GM12878 (cell line): ENCODE measurements at regions not wholly inside any gene's neighbourhood (a gene's known extent, or its start where the extent isn't known, plus 50 kb on each side); places are given as distances from the start of the nearest gene placed in this dataset.

Experiments used
- ATAC-seq: fragments of 200-7000 bp; cut with Tn5 transposase; 3 replicates; pipeline ENCODE4 v1.9.1; 2020; ENCODE audit warnings: mild to moderate bottlenecking, moderate library complexity
- BruUV-seq: library from RNA; stranded (reverse); fragments of 400-500 nt; replicated peaks from 2 replicates; lab custom pipeline; 2021; lab: Mats Ljungman, UMichigan
- CTCF ChIA-PET: fragments of 300-600 bp; sonication (Branson Sonifier 250); formaldehyde crosslinking; extraction: SDS; loops from one replicate; lab custom pipeline; 2021; ENCODE audit warnings: inconsistent platforms; lab: Yijun Ruan, JAX
- POLR2A ChIA-PET: fragments of 350-600 bp; formaldehyde crosslinking; extraction: SDS; loops from one replicate; lab custom pipeline; 2021; ENCODE audit warnings: inconsistent platforms; lab: Charles Lee
- RAD21 ChIA-PET: fragments of 300-600 bp; sonication (Branson Sonifier 250); formaldehyde crosslinking; loops from one replicate; lab custom pipeline; 2023; ENCODE audit warnings: antibody characterized with exemption; ENCODE audit not compliant: unreplicated experiment; lab: Charles Lee
- SMC1A ChIA-PET: fragments of 300-600 bp; sonication (Branson Sonifier 250); formaldehyde crosslinking; loops from one replicate; lab custom pipeline; 2023; ENCODE audit not compliant: unreplicated experiment, uncharacterized antibody; lab: Charles Lee
- DNase-seq: peaks from one replicate; pipeline ENCODE4 v3.0.0-alpha.2; 2011; ENCODE audit warnings: low read depth, low spot score
- FAIRE-seq: peaks from 3 replicates; lab custom pipeline; 2011; peaks lifted over from hg19 to GRCh38; lab: Jason Lieb, UNC
- H2AFZ ChIP-seq: 2 replicates; pipeline ENCODE4 v1.6.0; 2011; ENCODE audit warnings: low read depth, low read length, control low read depth; ENCODE audit not compliant: control insufficient read depth
- H3K27ac ChIP-seq: 2 replicates; pipeline ENCODE4 v1.5.1; 2011; ENCODE audit warnings: control low read depth; ENCODE audit not compliant: control insufficient read depth, insufficient read depth
- H3K27me3 ChIP-seq, 2 experiments: replicated peaks in 1 of 2; 2 replicates each; pipeline versions ENCODE4 v1.6.0 to v1.6.1; 2011; ENCODE audit warnings: low read length in 1 of 2; ENCODE audit not compliant: control insufficient read depth in 2 of 2, insufficient read depth in 2 of 2
- H3K36me3 ChIP-seq, 2 experiments: 2 replicates each; pipeline ENCODE4 v1.5.1; 2011; ENCODE audit warnings: low read length in 1 of 2; ENCODE audit not compliant: control insufficient read depth in 2 of 2, insufficient read depth in 2 of 2
- H3K4me1 ChIP-seq: 2 replicates; pipeline ENCODE4 v1.6.1; 2011; ENCODE audit warnings: mild to moderate bottlenecking, low read length, moderate library complexity, mixed read lengths; ENCODE audit not compliant: control insufficient read depth, insufficient read depth
- H3K4me2 ChIP-seq: 2 replicates; pipeline ENCODE4 v1.6.0; 2011; ENCODE audit warnings: control low read depth; ENCODE audit not compliant: control insufficient read depth, insufficient read depth
- H3K4me3 ChIP-seq: fragments of 200-600 bp; sonication (generic); 2 replicates; pipeline ENCODE4 v1.5.1; 2016
- H3K79me2 ChIP-seq: 2 replicates; pipeline ENCODE4 v1.6.0; 2011; ENCODE audit warnings: low read length; ENCODE audit not compliant: control insufficient read depth, insufficient read depth
- H3K9ac ChIP-seq: 2 replicates; pipeline ENCODE4 v1.8.0; 2011; ENCODE audit warnings: low read length, control low read depth, mixed read lengths; ENCODE audit not compliant: control insufficient read depth, insufficient read depth
- H3K9me3 ChIP-seq: replicated peaks from 3 replicates; pipeline ENCODE4 v1.5.1; 2011; ENCODE audit warnings: mild to moderate bottlenecking, low read length; ENCODE audit not compliant: control insufficient read depth, insufficient read depth
- H4K20me1 ChIP-seq: 2 replicates; pipeline ENCODE4 v1.6.0; 2011; ENCODE audit not compliant: control insufficient read depth, insufficient read depth
- BCLAF1 ChIP-seq: fragments of 450-650 bp; IDR thresholded peaks from 2 replicates; pipeline ENCODE4 v1.6.1; 2017; ENCODE audit warnings: antibody characterized with exemption, mild to moderate bottlenecking, moderate library complexity
- CBFB ChIP-seq: IDR thresholded peaks from 2 replicates; pipeline ENCODE4 v1.6.1; 2016; ENCODE audit warnings: antibody characterized with exemption, low read depth
- EGR1 ChIP-seq, 2 experiments: IDR thresholded peaks; 1 replicate in 1 of 2; 2 replicates in 1 of 2; pipeline ENCODE4 v1.6.1; 2011 to 2012; ENCODE audit warnings: low read depth in 2 of 2, low read length in 2 of 2, borderline replicate concordance in 1 of 2, mild to moderate bottlenecking in 1 of 2, moderate library complexity in 1 of 2
- FOS ChIP-seq: IDR thresholded peaks from 3 replicates; pipeline ENCODE4 v1.6.1; 2011; ENCODE audit warnings: borderline replicate concordance; ENCODE audit not compliant: insufficient read length; ENCODE audit errors: extremely low read depth
- GATAD2B ChIP-seq: fragments of 450-650 bp; conservative IDR thresholded peaks from 2 replicates; pipeline ENCODE4 v1.6.1; 2017; ENCODE audit warnings: low read depth, mild to moderate bottlenecking, moderate library complexity
- KDM1A ChIP-seq: fragments of 200-600 bp; sonication (generic); IDR thresholded peaks from 2 replicates; pipeline ENCODE4 v1.6.1; 2016; ENCODE audit warnings: borderline replicate concordance
- POLR2A ChIP-seq: IDR thresholded peaks from 2 replicates; pipeline ENCODE4 v1.6.1; 2011; ENCODE audit warnings: low read depth, mild to moderate bottlenecking, low read length
- RAD21 ChIP-seq: IDR thresholded peaks from 2 replicates; pipeline ENCODE4 v1.6.1; 2011; ENCODE audit warnings: mild to moderate bottlenecking, low read depth, low read length, moderate library complexity; ENCODE audit not compliant: insufficient read depth
- SMARCA5 ChIP-seq: fragments of 450-650 bp; IDR thresholded peaks from 2 replicates; pipeline ENCODE4 v1.6.1; 2017; ENCODE audit warnings: mild to moderate bottlenecking
- STAT1 ChIP-seq: fragments of 450-650 bp; conservative IDR thresholded peaks from 2 replicates; pipeline ENCODE4 v1.6.1; 2014; ENCODE audit warnings: antibody characterized with exemption, mild to moderate bottlenecking
- SUPT20H ChIP-seq: IDR thresholded peaks from 2 replicates; pipeline ENCODE4 v1.6.1; 2011; ENCODE audit warnings: low read depth, mild to moderate bottlenecking, low read length, moderate library complexity, borderline replicate concordance; ENCODE audit not compliant: control insufficient read depth
- USF2 ChIP-seq: IDR thresholded peaks from 2 replicates; pipeline ENCODE4 v1.6.1; 2011; ENCODE audit warnings: low read depth, low read length, improper control_type of control experiment, borderline replicate concordance
- WGBS: methylation state at CpG from one replicate; pipeline ENCODE4 v1.1.6; 2016; ENCODE audit warnings: low lambda C conversion rate; ENCODE audit not compliant: insufficient replicate concordance, insufficient coverage; ENCODE audit errors: missing lambda C conversion rate; 5-methylcytosine and 5-hydroxymethylcytosine counted together
- in situ Hi-C: fragments of 300-500 bp; cut with MboI; formaldehyde crosslinking; loops from 9 replicates; pipeline ENCODE4 v1.14.3; 2018; ENCODE audit warnings: mixed read lengths
- intact Hi-C: fragments of 100-400 bp; cut with micrococcal nuclease; formaldehyde crosslinking; loops from one replicate; pipeline ENCODE4 v1.14.2; 2022; ENCODE audit not compliant: unreplicated experiment
- TF ChIP-seq, protein P1 (sequence below): fragments of 450-650 bp; IDR thresholded peaks from 2 replicates; pipeline ENCODE4 v1.6.1; 2018; ENCODE audit warnings: borderline replicate concordance, mild to moderate bottlenecking; ENCODE audit not compliant: partially characterized antibody
- TF ChIP-seq, protein P2 (sequence below): IDR thresholded peaks from 2 replicates; pipeline ENCODE4 v1.6.1; 2012; ENCODE audit warnings: low read length, inconsistent platforms
- TF ChIP-seq, protein P3 (sequence below), 3 experiments: IDR thresholded peaks in 2 of 3; conservative IDR thresholded peaks in 1 of 3; 2 replicates each; pipeline ENCODE4 v1.5.1; 2011; ENCODE audit warnings: low read depth in 3 of 3, low read length in 3 of 3, mild to moderate bottlenecking in 3 of 3, control low read depth in 2 of 3, moderate library complexity in 2 of 3, inconsistent platforms in 1 of 3, mixed read lengths in 1 of 3; ENCODE audit not compliant: control insufficient read depth in 2 of 3, insufficient read depth in 1 of 3; ENCODE audit errors: extremely low read depth in 1 of 3

GRCh38 chr17:71257096-71257495 is 863.7 kb upstream of the SOX9 start:
- intact Hi-C loops (no loop called here), in situ Hi-C loops (no loop called here)
- ChIA-PET SMC1A (no interaction called here), CTCF (interaction anchor here (0.6 kb wide), 1 partner anchor 1214 kb away, joined by 3 read pairs; no protein-coding TSS in a partner anchor), RAD21 (no interaction called here), POLR2A (no interaction called here)
- Histone ChIP-seq H3K79me2 (no peaks in the 10 kb centered on the region), H3K9me3 (no peaks in the 10 kb centered on the region), H2AFZ (no peak overlapping the region), H3K36me3 (no peaks in the 10 kb centered on the region), H3K27me3 (no peaks in the 10 kb centered on the region), H3K9ac (no peak overlapping the region), H3K27ac (no peak overlapping the region), H3K4me3 (no peak overlapping the region), H4K20me1 (no peaks in the 10 kb centered on the region), H3K4me1 (no peaks in the 10 kb centered on the region), H3K4me2 (no peak overlapping the region)
- ATAC-seq (no peak), FAIRE-seq (no peak), DNase-seq (no peak)
- BruUV-seq = no TSS peak
- WGBS = 27% methylated on average over 2 of the region's 2 CpGs
- no peak for TF ChIP-seq FOS
- TF ChIP-seq CBFB = no peak
- TF ChIP-seq, protein P1, sequence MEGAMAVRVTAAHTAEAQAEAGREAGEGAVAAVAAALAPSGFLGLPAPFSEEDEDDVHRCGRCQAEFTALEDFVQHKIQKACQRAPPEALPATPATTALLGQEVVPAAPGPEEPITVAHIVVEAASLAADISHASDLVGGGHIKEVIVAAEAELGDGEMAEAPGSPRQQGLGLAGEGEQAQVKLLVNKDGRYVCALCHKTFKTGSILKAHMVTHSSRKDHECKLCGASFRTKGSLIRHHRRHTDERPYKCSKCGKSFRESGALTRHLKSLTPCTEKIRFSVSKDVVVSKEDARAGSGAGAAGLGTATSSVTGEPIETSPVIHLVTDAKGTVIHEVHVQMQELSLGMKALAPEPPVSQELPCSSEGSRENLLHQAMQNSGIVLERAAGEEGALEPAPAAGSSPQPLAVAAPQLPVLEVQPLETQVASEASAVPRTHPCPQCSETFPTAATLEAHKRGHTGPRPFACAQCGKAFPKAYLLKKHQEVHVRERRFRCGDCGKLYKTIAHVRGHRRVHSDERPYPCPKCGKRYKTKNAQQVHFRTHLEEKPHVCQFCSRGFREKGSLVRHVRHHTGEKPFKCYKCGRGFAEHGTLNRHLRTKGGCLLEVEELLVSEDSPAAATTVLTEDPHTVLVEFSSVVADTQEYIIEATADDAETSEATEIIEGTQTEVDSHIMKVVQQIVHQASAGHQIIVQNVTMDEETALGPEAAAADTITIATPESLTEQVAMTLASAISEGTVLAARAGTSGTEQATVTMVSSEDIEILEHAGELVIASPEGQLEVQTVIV = no peak
- no peak for TF ChIP-seq POLR2A
- TF ChIP-seq BCLAF1 = no peak
- no peak for TF ChIP-seq SMARCA5
- TF ChIP-seq STAT1 = no peak
- TF ChIP-seq SUPT20H = no peak
- no peak for TF ChIP-seq EGR1 (IDR thresholded peaks at IDR 0.05; ENCODE audit: borderline replicate concordance in 1 of 2, low read depth in 2 of 2, low read length in 2 of 2)
- TF ChIP-seq RAD21 = no peak
- TF ChIP-seq, protein P2, sequence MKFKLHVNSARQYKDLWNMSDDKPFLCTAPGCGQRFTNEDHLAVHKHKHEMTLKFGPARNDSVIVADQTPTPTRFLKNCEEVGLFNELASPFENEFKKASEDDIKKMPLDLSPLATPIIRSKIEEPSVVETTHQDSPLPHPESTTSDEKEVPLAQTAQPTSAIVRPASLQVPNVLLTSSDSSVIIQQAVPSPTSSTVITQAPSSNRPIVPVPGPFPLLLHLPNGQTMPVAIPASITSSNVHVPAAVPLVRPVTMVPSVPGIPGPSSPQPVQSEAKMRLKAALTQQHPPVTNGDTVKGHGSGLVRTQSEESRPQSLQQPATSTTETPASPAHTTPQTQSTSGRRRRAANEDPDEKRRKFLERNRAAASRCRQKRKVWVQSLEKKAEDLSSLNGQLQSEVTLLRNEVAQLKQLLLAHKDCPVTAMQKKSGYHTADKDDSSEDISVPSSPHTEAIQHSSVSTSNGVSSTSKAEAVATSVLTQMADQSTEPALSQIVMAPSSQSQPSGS = no peak
- TF ChIP-seq, protein P3, sequence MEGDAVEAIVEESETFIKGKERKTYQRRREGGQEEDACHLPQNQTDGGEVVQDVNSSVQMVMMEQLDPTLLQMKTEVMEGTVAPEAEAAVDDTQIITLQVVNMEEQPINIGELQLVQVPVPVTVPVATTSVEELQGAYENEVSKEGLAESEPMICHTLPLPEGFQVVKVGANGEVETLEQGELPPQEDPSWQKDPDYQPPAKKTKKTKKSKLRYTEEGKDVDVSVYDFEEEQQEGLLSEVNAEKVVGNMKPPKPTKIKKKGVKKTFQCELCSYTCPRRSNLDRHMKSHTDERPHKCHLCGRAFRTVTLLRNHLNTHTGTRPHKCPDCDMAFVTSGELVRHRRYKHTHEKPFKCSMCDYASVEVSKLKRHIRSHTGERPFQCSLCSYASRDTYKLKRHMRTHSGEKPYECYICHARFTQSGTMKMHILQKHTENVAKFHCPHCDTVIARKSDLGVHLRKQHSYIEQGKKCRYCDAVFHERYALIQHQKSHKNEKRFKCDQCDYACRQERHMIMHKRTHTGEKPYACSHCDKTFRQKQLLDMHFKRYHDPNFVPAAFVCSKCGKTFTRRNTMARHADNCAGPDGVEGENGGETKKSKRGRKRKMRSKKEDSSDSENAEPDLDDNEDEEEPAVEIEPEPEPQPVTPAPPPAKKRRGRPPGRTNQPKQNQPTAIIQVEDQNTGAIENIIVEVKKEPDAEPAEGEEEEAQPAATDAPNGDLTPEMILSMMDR (IDR thresholded peaks at IDR 0.05 in 2 of 3, conservative IDR thresholded peaks at IDR 0.05 in 1 of 3; ENCODE audit: control insufficient read depth in 2 of 3, extremely low read depth in 1 of 3, insufficient read depth in 1 of 3, low read depth in 3 of 3, low read length in 3 of 3) = no peak
- no peak for TF ChIP-seq KDM1A
- no peak for TF ChIP-seq GATAD2B
- TF ChIP-seq USF2 = no peak
